H1 (cell line): ENCODE measurements at regions not wholly inside any gene's neighbourhood (a gene's known extent, or its start where the extent isn't known, plus 50 kb on each side); places are given as distances from the start of the nearest gene placed in this dataset.

Source experiments
- CTCF ChIA-PET: fragments of 300-600 bp; sonication (Branson Sonifier 250); formaldehyde crosslinking; loops from one replicate; lab custom pipeline; 2021; ENCODE audit not compliant: partially characterized antibody; lab: Charles Lee
- POLR2A ChIA-PET: fragments of 300-600 bp; sonication (Branson Sonifier 250); formaldehyde crosslinking; loops from one replicate; lab custom pipeline; 2021; ENCODE audit warnings: inconsistent platforms; ENCODE audit not compliant: partially characterized antibody; lab: Charles Lee
- DNase-seq, 2 experiments: peaks; one replicate each; pipeline versions ENCODE4 v3.0.0 to v3.0.0-alpha.2; 2010 to 2022; ENCODE audit warnings: low spot score in 2 of 2, low read depth in 1 of 2, mixed read lengths in 1 of 2
- FAIRE-seq: peaks from 2 replicates; lab custom pipeline; 2011; peaks lifted over from hg19 to GRCh38; lab: Jason Lieb, UNC
- H2AFZ ChIP-seq: 2 replicates; pipeline ENCODE4 v1.8.1; 2012; ENCODE audit warnings: low read length, inconsistent platforms
- H2AK5ac ChIP-seq: 2 replicates; pipeline ENCODE4 v1.6.1; 2013; ENCODE audit warnings: low read depth, low read length
- H2BK120ac ChIP-seq: replicated peaks from 2 replicates; pipeline ENCODE3; 2013; ENCODE audit warnings: low read depth, low read length, inconsistent platforms
- H2BK12ac ChIP-seq: 2 replicates; pipeline ENCODE4 v1.6.1; 2013; ENCODE audit warnings: low read depth, low read length
- H2BK15ac ChIP-seq: 2 replicates; pipeline ENCODE4 v1.6.1; 2013; ENCODE audit warnings: low read length
- H2BK20ac ChIP-seq: 2 replicates; pipeline ENCODE4 v1.6.1; 2013; ENCODE audit warnings: low read length
- H2BK5ac ChIP-seq: 2 replicates; pipeline ENCODE4 v1.6.1; 2013; ENCODE audit warnings: low read depth, low read length
- H3K14ac ChIP-seq: 2 replicates; pipeline ENCODE4 v1.6.1; 2013; ENCODE audit warnings: inconsistent platforms; ENCODE audit not compliant: insufficient read length
- H3K18ac ChIP-seq: 2 replicates; pipeline ENCODE4 v1.6.1; 2013; ENCODE audit warnings: low read length; ENCODE audit errors: extremely low read depth
- H3K23ac ChIP-seq: 2 replicates; pipeline ENCODE4 v1.6.1; 2013; ENCODE audit warnings: inconsistent platforms; ENCODE audit not compliant: insufficient read length
- H3K23me2 ChIP-seq: 2 replicates; pipeline ENCODE4 v1.6.1; 2013; ENCODE audit warnings: low read depth, low read length
- H3K27ac ChIP-seq: 2 replicates; pipeline ENCODE4 v1.6.1; 2011; ENCODE audit warnings: low read depth, low read length, inconsistent platforms
- H3K27me3 ChIP-seq, 4 experiments: replicated peaks in 1 of 4; 1 replicate in 1 of 4; 2 replicates in 3 of 4; pipeline versions ENCODE4 v1.6.1 to v1.8.1; 2011 to 2013; ENCODE audit warnings: low read length in 3 of 4, mild to moderate bottlenecking in 3 of 4, inconsistent platforms in 2 of 4, mixed read lengths in 2 of 4, moderate library complexity in 1 of 4; ENCODE audit not compliant: control insufficient read depth in 3 of 4, insufficient read depth in 3 of 4; ENCODE audit errors: extremely low read depth in 1 of 4
- H3K36me3 ChIP-seq, 4 experiments: 2 replicates each; pipeline versions ENCODE4 v1.6.1 to v1.8.1; 2011 to 2013; ENCODE audit warnings: mild to moderate bottlenecking in 4 of 4, low read length in 3 of 4, moderate library complexity in 2 of 4, control low read depth in 1 of 4, inconsistent platforms in 1 of 4; ENCODE audit not compliant: insufficient read depth in 4 of 4, control insufficient read depth in 2 of 4
- H3K4ac ChIP-seq: replicated peaks from 2 replicates; pipeline ENCODE3; 2013; ENCODE audit warnings: low read length, low read depth, mixed read lengths, inconsistent platforms; ENCODE audit not compliant: insufficient read length
- H3K4me1 ChIP-seq, 4 experiments: replicated peaks in 1 of 4; 1 replicate in 1 of 4; 2 replicates in 3 of 4; pipeline versions ENCODE4 v1.6.1 to v1.8.1; 2011 to 2013; ENCODE audit warnings: low read length in 3 of 4, inconsistent platforms in 2 of 4, mixed read lengths in 1 of 4; ENCODE audit not compliant: insufficient read depth in 4 of 4, control insufficient read depth in 3 of 4
- H3K4me2 ChIP-seq, 2 experiments: 2 replicates each; pipeline versions ENCODE4 v1.6.1 to v1.8.1; 2011 to 2013; ENCODE audit warnings: low read depth in 2 of 2, low read length in 2 of 2, control low read depth in 1 of 2, inconsistent platforms in 1 of 2, mild to moderate bottlenecking in 1 of 2; ENCODE audit not compliant: insufficient read depth in 1 of 2
- H3K4me3 ChIP-seq, 4 experiments: fragments of 200-600, 300-600 bp in 1 of 4; sonication (generic), shearing (Covaris generic), sonication (Bioruptor Twin) in 1 of 4; 2 replicates each; pipeline versions ENCODE4 v1.5.1 to v1.8.1; 2011 to 2016; ENCODE audit warnings: low read length in 4 of 4, low read depth in 3 of 4, control low read depth in 2 of 4, inconsistent platforms in 2 of 4, mild to moderate bottlenecking in 2 of 4, mixed read lengths in 1 of 4, moderate library complexity in 1 of 4; ENCODE audit not compliant: insufficient read depth in 2 of 4; ENCODE audit errors: extremely low read depth in 1 of 4
- H3K56ac ChIP-seq: replicated peaks from 2 replicates; pipeline ENCODE3; 2013; ENCODE audit warnings: low read depth, mild to moderate bottlenecking, mixed read lengths, low read length, inconsistent platforms; ENCODE audit not compliant: insufficient read length
- H3K79me1 ChIP-seq: 2 replicates; pipeline ENCODE4 v1.6.1; 2013; ENCODE audit warnings: low read depth, low read length, control low read depth
- H3K79me2 ChIP-seq, 2 experiments: 2 replicates each; pipeline versions ENCODE4 v1.6.1 to v1.8.1; 2012 to 2013; ENCODE audit warnings: low read length in 2 of 2, mild to moderate bottlenecking in 2 of 2, inconsistent platforms in 1 of 2; ENCODE audit not compliant: insufficient read depth in 2 of 2, control insufficient read depth in 1 of 2
- H3K9ac ChIP-seq, 4 experiments: replicated peaks in 1 of 4; 1 replicate in 1 of 4; 2 replicates in 3 of 4; pipeline versions ENCODE4 v1.6.1 to v1.8.1; 2011 to 2013; ENCODE audit warnings: low read depth in 3 of 4, low read length in 3 of 4, control low read depth in 2 of 4, mild to moderate bottlenecking in 2 of 4, moderate library complexity in 2 of 4, inconsistent platforms in 1 of 4; ENCODE audit errors: extremely low read depth in 1 of 4
- H3K9me3 ChIP-seq, 2 experiments: 2 replicates each; pipeline versions ENCODE4 v1.6.1 to v1.8.1; 2012 to 2013; ENCODE audit warnings: mild to moderate bottlenecking in 2 of 2, moderate library complexity in 2 of 2, control low read depth in 1 of 2, inconsistent platforms in 1 of 2, low read depth in 1 of 2, low read length in 1 of 2, mixed read lengths in 1 of 2; ENCODE audit not compliant: insufficient read depth in 2 of 2
- H4K20me1 ChIP-seq, 2 experiments: replicated peaks in 1 of 2; 2 replicates each; pipeline versions ENCODE3 to v1.8.1; 2011 to 2013; ENCODE audit warnings: inconsistent platforms in 2 of 2, low read length in 2 of 2, mild to moderate bottlenecking in 1 of 2; ENCODE audit not compliant: insufficient read depth in 2 of 2, control insufficient read depth in 1 of 2
- H4K5ac ChIP-seq: 2 replicates; pipeline ENCODE4 v1.6.1; 2013; ENCODE audit warnings: low read length, low read depth, mixed read lengths, inconsistent platforms; ENCODE audit not compliant: insufficient read length
- H4K8ac ChIP-seq: 2 replicates; pipeline ENCODE4 v1.8.0; 2013; ENCODE audit warnings: mild to moderate bottlenecking, moderate library complexity, low read length, inconsistent platforms; ENCODE audit not compliant: insufficient read depth; ENCODE audit errors: extremely low read depth
- H4K91ac ChIP-seq: replicated peaks from 2 replicates; pipeline ENCODE3; 2013; ENCODE audit warnings: low read length, mixed read lengths, inconsistent platforms; ENCODE audit not compliant: insufficient read length
- CBX8 ChIP-seq: fragments of 300-800, 300-1000 bp; sonication (generic); IDR thresholded peaks from 2 replicates; pipeline ENCODE4 v1.7.1; 2016; ENCODE audit warnings: low read depth, low read length, borderline replicate concordance
- GABPA ChIP-seq: IDR thresholded peaks from 2 replicates; pipeline ENCODE4 v1.6.1; 2011; ENCODE audit warnings: mild to moderate bottlenecking, low read length, moderate library complexity, borderline replicate concordance; ENCODE audit not compliant: insufficient read depth
- HDAC6 ChIP-seq: IDR thresholded peaks from one replicate; pipeline ENCODE4 v1.7.1; 2012; ENCODE audit warnings: low read depth, mild to moderate bottlenecking, inconsistent platforms, low read length, moderate library complexity
- KDM4A ChIP-seq: IDR thresholded peaks from one replicate; pipeline ENCODE4 v1.7.1; 2012; ENCODE audit warnings: low read depth, mild to moderate bottlenecking, moderate library complexity, low read length, inconsistent platforms; ENCODE audit not compliant: severe bottlenecking
- KDM5A ChIP-seq: fragments of 200-600 bp; IDR thresholded peaks from 2 replicates; pipeline ENCODE4 v1.7.1; 2012; ENCODE audit warnings: mild to moderate bottlenecking, low read length, inconsistent platforms, mixed read lengths
- POLR2AphosphoS5 ChIP-seq: IDR thresholded peaks from 2 replicates; pipeline ENCODE4 v1.6.1; 2011; ENCODE audit warnings: low read depth, low read length
- POU5F1 ChIP-seq: IDR thresholded peaks from 2 replicates; pipeline ENCODE4 v1.6.1; 2011; ENCODE audit warnings: low read depth, mild to moderate bottlenecking, low read length, moderate library complexity
- ZNF274 ChIP-seq: IDR thresholded peaks from 2 replicates; pipeline ENCODE4 v1.7.0; 2012; ENCODE audit warnings: low read length, borderline replicate concordance; ENCODE audit errors: extremely low read depth
- WGBS, 2 experiments: shearing (Covaris generic) in 1 of 2; methylation state at CpG; one replicate each; pipeline versions ENCODE4 v1.1.6 to v1.1.7; 2013 to 2015; ENCODE audit warnings: low lambda C conversion rate in 2 of 2, mixed read lengths in 2 of 2, inconsistent platforms in 1 of 2, low coverage in 1 of 2, missing lambda C conversion rate in 1 of 2; ENCODE audit not compliant: insufficient replicate concordance in 2 of 2, insufficient coverage in 1 of 2, insufficient read length in 1 of 2; ENCODE audit errors: extremely low coverage in 1 of 2, missing lambda C conversion rate in 1 of 2; 5-methylcytosine and 5-hydroxymethylcytosine counted together
- TF ChIP-seq, protein P1 (sequence below): IDR thresholded peaks from 2 replicates; pipeline ENCODE4 v1.6.1; 2012; ENCODE audit warnings: inconsistent platforms

DNA sequence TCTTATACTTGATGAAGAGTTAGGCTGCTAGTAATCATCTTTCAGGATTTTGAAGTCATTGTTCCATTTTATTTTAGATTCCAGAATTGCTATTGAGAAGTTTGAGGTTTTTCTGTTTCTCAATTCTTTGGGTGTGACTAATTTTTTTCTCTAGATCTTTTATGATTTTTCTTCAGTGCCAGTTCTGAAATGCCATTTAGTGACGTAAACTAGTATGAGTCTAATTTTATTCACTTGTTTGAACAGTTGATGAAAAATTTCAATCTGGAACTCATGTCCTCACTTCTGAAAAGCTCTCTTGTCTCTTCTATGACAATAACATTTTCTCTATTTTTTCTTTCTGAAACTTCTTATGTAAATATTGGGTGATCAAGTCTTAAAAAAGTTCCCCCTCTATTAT, 188.5 kb upstream of the HTR2A start:
- no peak overlapping the region for H3K4me2 ChIP-seq
- no peaks in the 10 kb centered on the region for H3K79me1 ChIP-seq
- no peaks in the 10 kb centered on the region for H3K27me3 ChIP-seq
- no peak overlapping the region for H2BK5ac ChIP-seq
- TF ChIP-seq CBX8 (no peak), POU5F1 (no peak), HDAC6 (no peak), KDM4A (no peak), ZNF274 (no peak), GABPA (no peak), KDM5A (no peak), POLR2AphosphoS5 (no peak)
- TF ChIP-seq, protein P1, sequence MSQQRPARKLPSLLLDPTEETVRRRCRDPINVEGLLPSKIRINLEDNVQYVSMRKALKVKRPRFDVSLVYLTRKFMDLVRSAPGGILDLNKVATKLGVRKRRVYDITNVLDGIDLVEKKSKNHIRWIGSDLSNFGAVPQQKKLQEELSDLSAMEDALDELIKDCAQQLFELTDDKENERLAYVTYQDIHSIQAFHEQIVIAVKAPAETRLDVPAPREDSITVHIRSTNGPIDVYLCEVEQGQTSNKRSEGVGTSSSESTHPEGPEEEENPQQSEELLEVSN: no peak
- no peak overlapping the region for H4K5ac ChIP-seq
- H3K23me2 ChIP-seq: no peaks in the 10 kb centered on the region
- WGBS, 2 experiments: 95% methylated on average over 1 of the region's 1 CpG; no CpG with 5 or more reads in 1 of the 2 experiments
- peaks cover 3 to 4% of the 10 kb centered on the region in 2 experiments; a peak in 2 of 4 replicates for H3K9me3 ChIP-seq
- no peak overlapping the region for H2BK20ac ChIP-seq
- H4K91ac ChIP-seq: no peak overlapping the region
- no peaks in the 10 kb centered on the region for H3K79me2 ChIP-seq
- POLR2A ChIA-PET: no interaction called here
- no peak overlapping the region for H4K8ac ChIP-seq
- H2BK120ac ChIP-seq: no peak overlapping the region
- no peak overlapping the region for H3K4me3 ChIP-seq
- no peak overlapping the region for H2AFZ ChIP-seq
- H2AK5ac ChIP-seq: no peak overlapping the region
- no peak overlapping the region for H2BK15ac ChIP-seq
- H3K56ac ChIP-seq: no peak overlapping the region
- no peak overlapping the region for H3K27ac ChIP-seq
- no peak for DNase-seq
- CTCF ChIA-PET: interaction anchor here (0.5 kb wide), 1 partner anchor 118 kb away, joined by 3 read pairs; no protein-coding TSS in a partner anchor
- no peak overlapping the region for H3K14ac ChIP-seq
- H2BK12ac ChIP-seq: no peak overlapping the region
- H3K36me3 ChIP-seq: no peaks in the 10 kb centered on the region
- FAIRE-seq: no peak
- H3K9ac ChIP-seq: no peak overlapping the region
- H3K4ac ChIP-seq: no peak overlapping the region
- H3K18ac ChIP-seq: no peak overlapping the region
- no peak overlapping the region for H3K23ac ChIP-seq
- H3K4me1 ChIP-seq: no peaks in the 10 kb centered on the region
- no peaks in the 10 kb centered on the region for H4K20me1 ChIP-seq
